Ammon's horn (tissue), 1 donor: ENCODE measurements at regions not wholly inside any gene's neighbourhood (a gene's known extent, or its start where the extent isn't known, plus 50 kb on each side); places are given as distances from the start of the nearest gene placed in this dataset.
"Not testable (repeated sequence)": the region's sequence is repeated elsewhere in the genome, so short reads cannot be mapped to it uniquely, and the experiment has no call there.

ENCODE experiments used
- DNase-seq: peaks from one replicate; pipeline ENCODE4 v3.0.0-alpha.2; 2016; ENCODE audit warnings: low spot score

GRCh38 chr2:83142934-83143333 is 1316.1 kb downstream of the SUCLG1 start:
- DNase-seq, result no peak

DNA sequence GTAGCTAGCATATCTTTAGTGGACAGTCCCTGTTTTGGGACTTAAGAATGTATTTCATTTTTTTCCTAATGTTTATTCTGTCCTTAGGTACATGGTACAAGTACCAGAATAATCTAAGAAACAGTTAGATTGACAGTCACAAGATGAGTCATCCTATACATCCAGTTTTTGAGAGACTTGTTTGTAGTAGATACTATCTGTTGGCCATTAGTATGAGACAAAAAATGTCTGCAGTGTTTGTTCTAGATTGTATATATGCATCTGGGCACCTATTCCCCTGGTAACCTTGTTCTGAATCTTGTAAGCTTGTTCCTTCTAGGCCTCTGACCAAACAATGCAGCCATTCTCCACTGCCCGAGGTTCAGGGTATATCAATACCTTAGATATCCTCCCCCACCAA is 1343.5 kb downstream of the SUCLG1 start:
- DNase-seq, result no peak

GRCh38 chr2:83115155-83115554 is 1343.9 kb downstream of the SUCLG1 start:
- DNase-seq, result no peak

- no peak for DNase-seq
Measured at GRCh38 chr2:83113953-83114352, 1345.1 kb downstream of the SUCLG1 start.

- no peak for DNase-seq
Measured at GRCh38 chr2:83112858-83113257, 1346.2 kb downstream of the SUCLG1 start.

GRCh38 chr2:83109284-83109683 is 1349.8 kb downstream of the SUCLG1 start:
- no peak for DNase-seq

- DNase-seq, result no peak
Measured at GRCh38 chr2:83106853-83107252, 1352.2 kb downstream of the SUCLG1 start.

GRCh38 chr2:83104202-83104601 is 1354.9 kb downstream of the SUCLG1 start:
- DNase-seq, result no peak

GRCh38 chr2:83103613-83104012 is 1355.5 kb downstream of the SUCLG1 start:
- no peak for DNase-seq

DNA sequence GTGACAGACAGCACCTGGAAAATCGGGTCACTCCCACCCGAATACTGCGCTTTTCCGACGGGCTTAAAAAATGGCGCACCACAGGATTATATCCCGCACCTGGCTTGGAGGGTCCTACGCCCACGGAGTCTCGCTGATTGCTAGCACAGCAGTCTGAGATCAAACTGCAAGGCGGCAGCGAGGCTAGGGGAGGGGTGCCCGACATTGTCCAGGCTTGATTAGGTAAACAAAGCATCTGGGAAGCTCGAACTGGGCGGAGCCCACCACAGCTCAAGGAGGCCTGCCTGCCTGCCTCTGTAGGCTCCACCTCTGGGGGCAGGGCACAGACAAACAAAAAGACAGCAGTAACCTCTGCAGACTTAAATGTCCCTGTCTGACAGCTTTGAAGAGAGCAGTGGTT is 1370.0 kb downstream of the SUCLG1 start:
- DNase-seq, result not testable (repeated sequence)

- DNase-seq, result no peak
Measured at GRCh38 chr2:83085869-83086268, 1373.2 kb downstream of the SUCLG1 start.

GRCh38 chr2:83081826-83082690 is 1377.0 kb downstream of the SUCLG1 start:
- DNase-seq, result peak; percentile 31

GRCh38 chr2:83079007-83079406 is 1380.1 kb downstream of the SUCLG1 start:
- DNase-seq, result no peak

DNA sequence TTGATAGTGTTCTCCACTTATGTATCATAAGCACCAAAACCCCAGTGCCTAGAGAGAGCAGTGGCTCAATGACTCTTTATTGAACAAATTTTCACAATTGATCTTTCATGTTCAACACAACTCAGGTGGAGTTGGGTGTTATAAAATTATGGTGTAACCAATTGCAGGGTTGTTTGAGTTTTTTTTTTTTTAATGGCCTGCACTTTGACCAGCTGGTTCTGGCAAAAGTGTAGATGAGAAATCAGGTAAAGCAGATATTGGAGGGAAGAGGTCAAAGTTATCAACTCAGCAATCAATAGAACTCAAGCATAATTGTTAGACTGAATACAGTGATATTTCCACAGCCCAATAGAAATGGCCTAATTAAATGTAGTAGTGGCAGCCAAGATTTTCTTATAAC is 1386.3 kb downstream of the SUCLG1 start:
- no peak for DNase-seq

GRCh38 chr2:83071914-83072313 is 1387.2 kb downstream of the SUCLG1 start:
- no peak for DNase-seq

DNA sequence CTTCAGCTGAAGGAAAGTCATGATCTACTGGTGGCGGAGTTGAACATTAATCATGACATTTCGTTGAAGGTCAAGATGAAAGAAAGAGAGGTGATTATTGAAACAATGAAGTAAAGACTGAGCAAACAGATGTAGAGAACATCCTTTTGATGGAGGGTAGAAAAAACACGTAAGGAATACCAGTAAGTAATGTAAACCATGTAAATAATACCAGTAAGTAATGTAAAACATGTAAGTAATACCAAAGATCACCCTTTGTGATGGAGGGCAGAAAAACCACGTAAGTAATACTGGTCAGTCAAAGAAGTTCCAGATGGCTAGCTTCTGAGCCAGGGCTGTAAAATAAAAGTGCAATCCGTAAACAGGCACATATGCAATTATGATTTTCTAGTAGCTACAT is 1387.7 kb downstream of the SUCLG1 start:
- DNase-seq, result no peak

DNA sequence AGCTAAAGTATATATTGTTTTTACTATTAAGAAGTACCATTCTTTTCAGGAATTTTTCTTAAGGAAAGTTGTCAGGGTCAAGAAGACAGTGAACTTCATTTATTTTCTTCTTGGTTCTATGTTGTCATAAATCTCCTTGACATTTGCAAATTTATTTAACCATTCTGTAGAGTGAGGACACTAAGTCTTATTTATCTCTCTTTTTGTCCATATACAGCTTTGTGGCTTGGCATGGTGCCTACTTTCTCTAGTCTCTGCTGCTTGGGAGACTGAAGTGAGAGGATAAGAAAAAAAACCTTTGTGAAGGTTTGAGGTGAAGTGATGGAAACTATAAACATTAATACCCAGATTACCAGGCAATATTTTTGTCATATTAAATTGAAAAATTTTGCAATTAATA is 1389.4 kb downstream of the SUCLG1 start:
- no peak for DNase-seq

DNA sequence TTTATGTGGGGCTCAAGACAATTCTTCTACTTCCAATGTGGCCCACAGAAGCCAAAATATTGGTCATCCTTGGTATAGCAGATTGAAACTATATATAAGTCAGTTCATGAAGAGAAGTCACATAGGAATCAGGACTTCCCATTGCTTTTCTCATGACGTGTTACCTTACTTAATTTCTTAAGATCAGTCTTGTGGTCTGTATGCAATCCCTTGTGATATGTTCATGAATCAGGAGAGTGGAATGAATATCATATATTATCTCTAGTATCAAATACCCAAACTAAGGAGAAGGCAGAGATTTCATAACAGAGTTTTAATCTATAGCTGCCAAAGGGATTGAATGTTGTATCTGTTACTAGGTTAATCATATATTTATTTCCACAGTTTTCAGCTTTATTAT is 1390.4 kb downstream of the SUCLG1 start:
- no peak for DNase-seq

DNA sequence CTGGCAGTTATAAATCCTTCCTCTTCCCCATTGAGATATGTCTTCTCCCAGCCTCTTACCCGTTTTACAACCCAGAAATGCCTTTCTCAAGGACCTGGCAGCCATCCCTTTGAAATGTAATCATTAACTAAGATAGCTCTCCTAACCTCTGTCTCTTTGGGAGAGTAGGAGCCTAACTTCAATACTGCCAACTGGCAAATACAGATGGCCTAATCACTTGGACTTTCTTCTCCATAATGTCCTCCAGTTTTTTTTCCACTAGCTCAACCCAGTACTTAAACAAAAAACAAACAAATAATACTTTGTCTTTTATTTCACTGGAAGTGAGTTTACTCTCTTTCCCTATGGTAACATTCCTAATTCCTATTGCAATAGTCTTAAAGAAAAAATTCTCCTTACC is 1391.1 kb downstream of the SUCLG1 start:
- DNase-seq, result no peak

DNA sequence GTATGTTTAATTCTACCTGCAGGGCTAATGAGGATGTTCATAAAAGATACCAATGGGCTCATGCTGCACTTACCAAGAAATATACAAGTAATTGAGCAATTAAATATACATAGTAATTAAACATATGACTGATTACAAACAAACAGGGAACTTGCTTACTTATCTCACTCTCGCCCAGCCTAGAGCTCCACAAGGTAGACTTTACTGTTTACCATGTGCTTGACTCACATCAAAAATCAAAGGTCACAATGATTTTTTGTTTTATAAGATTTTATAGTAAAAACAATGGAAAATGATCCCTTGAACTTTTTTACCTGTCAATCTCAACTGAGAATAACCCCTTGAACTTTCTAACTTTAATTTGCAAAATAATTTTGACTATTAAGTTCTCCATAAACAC is 1395.1 kb downstream of the SUCLG1 start:
- no peak for DNase-seq

- DNase-seq, result no peak
Measured at GRCh38 chr2:83063511-83063910, 1395.6 kb downstream of the SUCLG1 start.

DNA sequence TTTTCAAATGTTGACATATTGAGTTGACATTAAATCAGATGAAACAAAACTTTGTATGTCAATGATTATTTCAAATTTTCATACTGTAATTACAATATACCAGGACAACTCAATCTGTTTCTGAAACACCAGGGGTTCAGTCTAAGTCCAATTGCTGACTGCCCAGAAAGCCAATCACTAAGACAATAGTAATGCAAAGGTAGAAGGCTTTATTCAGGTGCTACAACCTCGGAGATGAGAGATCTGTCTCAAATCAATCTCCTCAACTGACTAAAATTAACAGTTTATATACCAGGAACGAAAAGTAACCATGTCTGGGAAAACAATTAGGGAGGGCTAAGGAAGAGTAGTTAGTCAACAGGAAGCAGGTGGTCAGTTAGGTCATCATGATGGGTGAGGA is 1400.4 kb downstream of the SUCLG1 start:
- DNase-seq, result no peak

DNA sequence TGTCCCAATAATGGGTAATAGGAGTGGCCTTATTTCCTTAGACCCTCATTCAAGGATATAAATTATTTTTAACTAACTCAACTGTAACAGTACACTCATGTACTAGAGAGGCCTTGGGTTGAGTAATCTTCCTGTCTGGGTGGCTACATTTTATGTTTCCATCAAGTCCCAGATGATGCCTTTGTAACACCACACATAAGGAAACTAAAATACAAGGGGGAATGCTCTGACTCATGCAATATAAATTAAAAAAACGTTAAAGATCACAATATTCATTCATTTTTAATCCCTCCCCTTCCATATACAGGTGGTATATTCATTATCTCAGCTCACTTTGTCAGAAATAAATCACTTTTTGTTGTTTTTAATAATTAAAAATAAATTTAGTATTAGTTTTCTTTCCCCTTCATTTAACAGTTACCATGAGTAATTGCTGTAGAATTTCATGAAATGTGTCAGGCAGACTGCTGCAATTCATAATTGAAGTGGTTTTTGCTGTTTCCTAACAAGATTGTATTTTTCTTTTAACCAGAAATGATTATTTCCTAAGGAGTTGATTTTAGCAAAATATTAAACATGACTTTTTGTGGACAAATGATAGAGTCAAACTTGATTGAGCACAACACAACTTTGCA is 1403.6 kb downstream of the SUCLG1 start:
- DNase-seq, result no peak

DNA sequence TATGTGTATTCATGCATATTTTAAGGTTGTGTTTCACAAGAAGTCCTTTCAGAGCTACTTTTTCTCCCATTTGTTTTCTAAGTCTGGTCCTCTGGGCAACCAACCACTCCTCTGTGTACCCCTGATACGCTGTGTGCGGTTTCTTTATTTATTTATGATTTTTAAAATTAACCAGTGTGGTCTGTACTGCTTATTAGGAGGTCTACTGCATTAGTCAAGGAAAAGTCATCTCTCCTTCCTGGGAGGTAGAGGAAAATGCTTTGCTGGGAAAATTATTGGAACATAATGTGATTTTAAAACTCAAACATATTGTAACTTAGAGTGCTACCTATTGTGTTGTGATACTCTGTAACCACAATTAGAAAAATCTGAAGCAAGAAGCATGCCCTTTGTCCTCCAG is 1404.3 kb downstream of the SUCLG1 start:
- no peak for DNase-seq
